Esophagus (tissue), 2 donors: ENCODE measurements at regions not wholly inside any gene's neighbourhood (a gene's known extent, or its start where the extent isn't known, plus 50 kb on each side); places are given as distances from the start of the nearest gene placed in this dataset.
"Not testable (repeated sequence)": the region's sequence is repeated elsewhere in the genome, so short reads cannot be mapped to it uniquely, and the experiment has no call there.

Experiments
- H3K27ac ChIP-seq, 2 donors: one replicate each; pipeline ENCODE4 v1.5.1; 2013; ENCODE audit warnings: low read depth in 2 of 2, mild to moderate bottlenecking in 2 of 2, inconsistent platforms in 1 of 2, low read length in 1 of 2, moderate library complexity in 1 of 2
- H3K27me3 ChIP-seq, 2 donors: one replicate each; pipeline ENCODE4 v1.6.1; 2013; ENCODE audit warnings: low read length in 2 of 2, control low read depth in 1 of 2, mild to moderate bottlenecking in 1 of 2; ENCODE audit not compliant: insufficient read depth in 2 of 2, control insufficient read depth in 1 of 2
- H3K36me3 ChIP-seq, 2 donors: one replicate each; pipeline ENCODE4 v1.6.1; 2013; ENCODE audit warnings: low read length in 1 of 2; ENCODE audit not compliant: control insufficient read depth in 2 of 2, insufficient read depth in 2 of 2
- H3K4me1 ChIP-seq, 2 donors: one replicate each; pipeline ENCODE4 v1.6.1; 2013; ENCODE audit warnings: low read length in 1 of 2; ENCODE audit not compliant: control insufficient read depth in 2 of 2, insufficient read depth in 2 of 2
- H3K4me3 ChIP-seq, 2 donors: one replicate each; pipeline ENCODE4 v1.5.1; 2013; ENCODE audit warnings: low read length in 2 of 2, mild to moderate bottlenecking in 2 of 2, low read depth in 1 of 2, moderate library complexity in 1 of 2
- H3K9me3 ChIP-seq, 2 donors: one replicate each; pipeline ENCODE4 v1.6.1; 2013; ENCODE audit warnings: mild to moderate bottlenecking in 2 of 2, low read depth in 1 of 2, low read length in 1 of 2, moderate library complexity in 1 of 2; ENCODE audit not compliant: control insufficient read depth in 2 of 2, insufficient read depth in 1 of 2
- WGBS, 2 donors: extraction: QIAGEN DNeasy Blood & Tissue Kit; methylation state at CpG; one replicate each; pipeline ENCODE4 v1.1.7; 2013; 5-methylcytosine and 5-hydroxymethylcytosine counted together
- donor health status: healthy with polysubstance abuse.
- donor health status: Bipolar disorder and iron deficiency.

GRCh38 chr6:27719039-27719438 is 193.2 kb downstream of the OR2B2 start:
- not testable (repeated sequence) for H3K4me3 ChIP-seq, H3K36me3 ChIP-seq, H3K4me1 ChIP-seq, H3K9me3 ChIP-seq, H3K27me3 ChIP-seq, H3K27ac ChIP-seq
- WGBS, 2 donors, result 60 to 69% methylated on average over 8 of the region's 8 CpGs

- no peak overlapping the region for H3K4me3 ChIP-seq
- WGBS, 2 donors, result 94 to 96% methylated on average over 3 of the region's 3 CpGs
- no peaks in the 10 kb centered on the region for H3K36me3 ChIP-seq
- H3K4me1 ChIP-seq, result no peaks in the 10 kb centered on the region
- H3K9me3 ChIP-seq, result no peaks in the 10 kb centered on the region
- H3K27me3 ChIP-seq, result no peaks in the 10 kb centered on the region
- H3K27ac ChIP-seq, result no peak overlapping the region
Measured at GRCh38 chr6:27706431-27706830, 205.8 kb downstream of the OR2B2 start.

GRCh38 chr6:27700337-27700736 is 211.9 kb downstream of the OR2B2 start:
- Histone ChIP-seq H3K4me1 (no peaks in the 10 kb centered on the region), H3K4me3 (no peak overlapping the region), H3K36me3 (no peaks in the 10 kb centered on the region), H3K27me3 (no peaks in the 10 kb centered on the region), H3K9me3 (no peaks in the 10 kb centered on the region), H3K27ac (no peak overlapping the region)
- WGBS, 2 donors, result 86 to 90% methylated on average over 6 of the region's 6 CpGs

DNA sequence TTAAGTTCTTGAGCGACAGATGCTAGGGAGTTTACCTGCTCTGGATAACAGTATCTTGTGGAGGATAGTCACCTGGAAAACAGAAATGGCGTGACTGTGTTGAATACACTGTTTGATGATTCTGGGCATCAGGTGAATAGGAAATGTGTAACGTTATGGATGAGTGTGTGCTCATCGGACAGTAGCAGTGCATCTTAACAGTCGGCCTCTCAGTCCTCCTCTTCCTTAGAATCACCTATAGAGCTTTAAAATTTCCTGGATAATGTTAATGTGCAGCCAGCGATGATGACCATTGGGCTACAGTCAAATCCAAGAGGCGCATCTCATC is 217.7 kb downstream of the OR2B2 start:
- no peaks in the 10 kb centered on the region for H3K4me1 ChIP-seq
- H3K27me3 ChIP-seq, result no peaks in the 10 kb centered on the region
- H3K4me3 ChIP-seq, result peak overlapping the region; percentile 59 to 61
- H3K9me3 ChIP-seq, result no peaks in the 10 kb centered on the region
- 40 to 42% methylated on average over 7 of the region's 7 CpGs for WGBS, 2 donors
- peak overlapping the region in 1 of 2 donors; percentile 57 for H3K27ac ChIP-seq
- H3K36me3 ChIP-seq, result no peaks in the 10 kb centered on the region

DNA sequence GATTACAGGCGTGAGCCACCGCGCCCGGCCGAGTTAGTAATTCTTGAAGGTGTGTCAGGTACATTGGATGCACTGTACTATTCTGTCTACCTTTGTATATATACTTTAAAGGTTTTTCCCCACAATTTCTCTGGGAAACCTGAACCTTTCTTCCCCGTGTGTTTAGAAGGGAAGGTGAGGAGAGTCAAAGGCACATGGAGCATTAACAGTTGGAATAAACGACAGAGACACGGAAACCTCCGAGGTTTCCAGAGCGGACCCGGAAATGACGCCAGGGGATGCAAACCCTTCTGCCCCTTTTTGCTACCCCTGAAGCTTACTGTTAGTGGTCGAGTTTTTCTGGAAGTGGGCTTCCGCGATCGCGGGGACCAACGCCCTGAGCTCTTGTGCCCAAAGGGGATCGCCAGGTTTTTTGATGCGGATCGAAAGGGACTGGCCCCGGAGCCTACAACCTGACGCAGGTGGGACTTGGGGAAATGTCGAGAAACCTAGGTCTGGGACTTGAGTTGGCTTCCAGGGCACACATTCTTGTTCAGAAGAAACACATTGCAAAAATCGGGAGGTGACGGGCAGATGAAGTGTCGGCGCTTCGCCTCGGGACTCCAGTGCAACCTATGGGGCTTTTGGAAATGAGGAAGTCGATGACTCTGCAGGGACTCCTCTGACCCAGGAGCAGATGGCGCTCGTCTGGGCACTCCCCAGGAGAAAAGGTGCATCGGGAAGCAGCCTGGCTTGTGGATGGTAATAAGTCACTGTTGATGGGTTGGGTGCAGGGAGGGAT is 218.2 kb downstream of the OR2B2 start:
- Histone ChIP-seq H3K9me3 (no peaks in the 10 kb centered on the region), H3K27me3 (no peaks in the 10 kb centered on the region), H3K4me1 (no peaks in the 10 kb centered on the region), H3K4me3 (peak overlapping the region; percentile 59 to 61), H3K27ac (peak overlapping the region; percentile 57 to 79), H3K36me3 (no peaks in the 10 kb centered on the region)
- WGBS, 2 donors, result 2% methylated on average over 34 of the region's 34 CpGs

- not testable (repeated sequence) for H3K27ac ChIP-seq, H3K4me1 ChIP-seq, H3K27me3 ChIP-seq, H3K4me3 ChIP-seq, H3K9me3 ChIP-seq, H3K36me3 ChIP-seq
- 94% methylated on average over 10 of the region's 10 CpGs for WGBS, 2 donors
Measured at GRCh38 chr6:27692133-27692532, 219.2 kb upstream of the ZNF184 start.

DNA sequence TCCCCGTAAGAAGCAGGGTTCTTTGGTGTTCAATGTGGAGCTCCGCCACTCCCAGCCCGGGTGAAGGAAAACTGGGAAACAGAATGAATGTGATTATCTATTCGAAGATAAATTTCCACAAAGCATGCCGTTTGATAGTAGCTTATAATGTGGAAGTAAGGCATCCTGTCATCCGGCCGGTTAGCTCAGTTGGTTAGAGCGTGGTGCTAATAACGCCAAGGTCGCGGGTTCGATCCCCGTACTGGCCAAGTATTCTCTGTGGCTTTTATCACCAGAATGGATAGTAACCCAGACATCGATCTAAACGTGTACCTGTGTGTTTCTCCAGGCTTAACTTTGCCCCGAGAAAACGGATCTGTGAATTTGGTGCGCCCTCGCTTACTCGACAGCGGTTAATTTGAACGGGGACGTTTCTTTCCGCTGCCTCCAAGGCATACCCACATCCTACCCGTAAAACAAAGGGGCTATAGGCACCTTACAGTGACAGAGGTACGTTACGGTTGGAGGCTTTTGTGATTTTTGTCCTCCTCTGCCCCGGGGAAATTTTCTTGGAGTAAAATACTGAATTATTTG is 215.2 kb upstream of the ZNF184 start:
- Histone ChIP-seq H3K36me3 (no peaks in the 10 kb centered on the region), H3K4me3 (peak overlapping the region; percentile 63 to 68), H3K27me3 (no peaks in the 10 kb centered on the region), H3K27ac (peak overlapping the region; percentile 30 to 33), H3K9me3 (no peaks in the 10 kb centered on the region), H3K4me1 (no peaks in the 10 kb centered on the region)
- 1 to 3% methylated on average over 28 of the region's 28 CpGs for WGBS, 2 donors

- H3K36me3 ChIP-seq, result no peaks in the 10 kb centered on the region
- peak overlapping the region; percentile 63 to 68 for H3K4me3 ChIP-seq
- H3K27me3 ChIP-seq, result no peaks in the 10 kb centered on the region
- H3K27ac ChIP-seq, result peak overlapping the region; percentile 30 to 33
- H3K4me1 ChIP-seq, result no peaks in the 10 kb centered on the region
- H3K9me3 ChIP-seq, result no peaks in the 10 kb centered on the region
- 1 to 2% methylated on average over 43 of the region's 43 CpGs for WGBS, 2 donors
Measured at GRCh38 chr6:27687154-27688013, 214.5 kb upstream of the ZNF184 start.

DNA sequence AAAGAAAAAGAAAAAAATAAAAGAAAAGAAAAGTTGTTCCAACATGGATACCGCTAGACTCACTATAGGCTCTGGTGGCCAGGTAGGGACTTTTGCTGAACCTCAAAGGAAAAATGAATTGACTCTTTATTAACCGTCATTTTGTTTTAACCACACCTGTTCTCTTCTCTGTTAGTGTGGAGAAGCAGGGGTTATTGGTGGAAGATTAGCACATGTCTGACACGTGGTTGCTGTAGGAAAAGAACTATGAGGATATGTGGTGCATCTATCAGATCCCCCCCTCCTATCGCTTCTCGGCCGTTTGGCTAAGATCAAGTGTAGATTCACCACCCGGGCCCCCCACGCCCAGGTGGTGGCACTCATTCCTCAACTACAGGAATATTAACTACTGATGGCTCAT is 212.4 kb upstream of the ZNF184 start:
- 78 to 80% methylated on average over 8 of the region's 8 CpGs for WGBS, 2 donors
- H3K4me3 ChIP-seq, result no peak overlapping the region
- peaks cover 3 to 7% of the 10 kb centered on the region in 2 donors for H3K27me3 ChIP-seq
- no peaks in the 10 kb centered on the region for H3K4me1 ChIP-seq
- no peaks in the 10 kb centered on the region for H3K36me3 ChIP-seq
- peaks cover 0 to 7% of the 10 kb centered on the region in 2 donors for H3K9me3 ChIP-seq
- no peak overlapping the region for H3K27ac ChIP-seq
